ENCODE measurements at regions not wholly inside any gene's neighbourhood (a gene's known extent, or its start where the extent isn't known, plus 50 kb on each side); places are given as distances from the start of the nearest gene placed in this dataset.
"Not testable (repeated sequence)": the region's sequence is repeated elsewhere in the genome, so short reads cannot be mapped to it uniquely, and the experiment has no call there.

GRCh38 chr17:70916469-70916868 lies 747.1 kb downstream of the KCNJ2 start:
- no peak for DNase-seq (ENCODE audit: low read depth, low spot score)

- no peak for DNase-seq (ENCODE audit: low read depth, low spot score)
Measured at GRCh38 chr17:70919241-70919640, 749.9 kb downstream of the KCNJ2 start.

GRCh38 chr17:70920416-70920815 lies 751.1 kb downstream of the KCNJ2 start:
- DNase-seq (ENCODE audit: low read depth, low spot score): no peak

GRCh38 chr17:70922268-70922667 lies 752.9 kb downstream of the KCNJ2 start:
- no peak for DNase-seq (ENCODE audit: low read depth, low spot score)

GRCh38 chr17:70924776-70925175 lies 755.4 kb downstream of the KCNJ2 start:
- DNase-seq (ENCODE audit: low read depth, low spot score): no peak

GRCh38 chr17:70929226-70929625 lies 759.9 kb downstream of the KCNJ2 start:
- no peak for DNase-seq (ENCODE audit: low read depth, low spot score)

GRCh38 chr17:70934231-70934630 lies 764.9 kb downstream of the KCNJ2 start:
- DNase-seq (ENCODE audit: low read depth, low spot score): no peak

GRCh38 chr17:70934835-70935234 lies 765.5 kb downstream of the KCNJ2 start:
- DNase-seq (ENCODE audit: low read depth, low spot score): no peak

GRCh38 chr17:70936724-70937123 lies 767.4 kb downstream of the KCNJ2 start:
- DNase-seq (ENCODE audit: low read depth, low spot score): no peak

- peak; percentile 4 for DNase-seq (ENCODE audit: low read depth, low spot score)
Measured at GRCh38 chr17:70938336-70938735, 769.0 kb downstream of the KCNJ2 start.

- DNase-seq (ENCODE audit: low read depth, low spot score): peak; percentile 9
Measured at GRCh38 chr17:70945386-70945785, 776.1 kb downstream of the KCNJ2 start.

GRCh38 chr17:70947215-70947614 lies 777.9 kb downstream of the KCNJ2 start:
- no peak for DNase-seq (ENCODE audit: low read depth, low spot score)

- no peak for DNase-seq (ENCODE audit: low read depth, low spot score)
Measured at GRCh38 chr17:70947636-70948565, 778.6 kb downstream of the KCNJ2 start.

GRCh38 chr17:70953140-70953539 lies 783.8 kb downstream of the KCNJ2 start:
- DNase-seq (ENCODE audit: low read depth, low spot score): not testable (repeated sequence)

- DNase-seq (ENCODE audit: low read depth, low spot score): no peak
Measured at GRCh38 chr17:70955441-70955840, 786.1 kb downstream of the KCNJ2 start.

- DNase-seq (ENCODE audit: low read depth, low spot score): no peak
Measured at GRCh38 chr17:70956726-70957125, 787.4 kb downstream of the KCNJ2 start.

GRCh38 chr17:70961341-70961740 lies 792.0 kb downstream of the KCNJ2 start:
- no peak for DNase-seq (ENCODE audit: low read depth, low spot score)

- no peak for DNase-seq (ENCODE audit: low read depth, low spot score)
Measured at GRCh38 chr17:70968302-70968701, 799.0 kb downstream of the KCNJ2 start.

- DNase-seq (ENCODE audit: low read depth, low spot score): no peak
Measured at GRCh38 chr17:70969521-70970034, 800.2 kb downstream of the KCNJ2 start.

- no peak for DNase-seq (ENCODE audit: low read depth, low spot score)
Measured at GRCh38 chr17:70976447-70976846, 807.1 kb downstream of the KCNJ2 start.

GRCh38 chr17:70984873-70985272 lies 815.5 kb downstream of the KCNJ2 start:
- no peak for DNase-seq (ENCODE audit: low read depth, low spot score)

- peak; percentile 33 for DNase-seq (ENCODE audit: low read depth, low spot score)
Measured at GRCh38 chr17:70987867-70988340, 818.6 kb downstream of the KCNJ2 start.

- DNase-seq (ENCODE audit: low read depth, low spot score): no peak
Measured at GRCh38 chr17:70988622-70989021, 819.3 kb downstream of the KCNJ2 start.
